Mucosa of descending colon (tissue), 3 donors: ENCODE measurements at regions not wholly inside any gene's neighbourhood (a gene's known extent, or its start where the extent isn't known, plus 50 kb on each side); places are given as distances from the start of the nearest gene placed in this dataset.
A peak's percentile ranks its signal among the peaks of the same experiment; 100 is the strongest.
"Not testable (repeated sequence)": the region's sequence is repeated elsewhere in the genome, so short reads cannot be mapped to it uniquely, and the experiment has no call there.

ENCODE experiments used
- ATAC-seq: fragments of 200-7000 bp; cut with Tn5 transposase; one replicate; pipeline ENCODE4 v1.9.1; 2020; ENCODE audit warnings: mild to moderate bottlenecking, moderate library complexity
- DNase-seq, 3 donors: peaks; one replicate each; pipeline ENCODE4 v3.0.0-alpha.2; 2020
- H3K36me3 ChIP-seq: fragments of 200-600 bp; one replicate; pipeline ENCODE4 v1.8.0; 2021; ENCODE audit warnings: low read depth, mild to moderate bottlenecking
- H3K4me1 ChIP-seq: fragments of 200-600 bp; one replicate; pipeline ENCODE4 v1.8.0; 2021; ENCODE audit warnings: low read depth, mild to moderate bottlenecking
- H3K4me3 ChIP-seq: fragments of 200-600 bp; one replicate; pipeline ENCODE4 v1.8.0; 2021; ENCODE audit warnings: mild to moderate bottlenecking
- H3K9me3 ChIP-seq: fragments of 200-600 bp; one replicate; pipeline ENCODE4 v1.8.0; 2021; ENCODE audit warnings: mild to moderate bottlenecking
- CTCF ChIP-seq: fragments of 200-600 bp; IDR thresholded peaks from one replicate; pipeline ENCODE4 v1.8.0; 2022; ENCODE audit warnings: antibody characterized with exemption, mild to moderate bottlenecking
- intact Hi-C, 2 donors: fragments of 100-400 bp; cut with DNase I in 1 of 2; cut with micrococcal nuclease in 1 of 2; formaldehyde crosslinking; loops; one replicate each; pipeline versions ENCODE4 v1.11.0 to v1.11.1; 2022; cut with DNase I, micrococcal nuclease
- donor health status: DM: no; HTN: no; CAD: no; lungs with moderate emphysema.
- donor health status: DM: no; HTN: no; CAD: no.
- donor health status: DM: no; HTN: yes; CAD: no.

- no peak overlapping the region for H3K4me3 ChIP-seq
- no peaks in the 10 kb centered on the region for H3K36me3 ChIP-seq
- DNase-seq, result no peak
- TF ChIP-seq CTCF, result no peak
- no peak for ATAC-seq
- intact Hi-C loops, result no loop called here
- H3K9me3 ChIP-seq, result peaks cover 14% of the 10 kb centered on the region
- H3K4me1 ChIP-seq, result no peaks in the 10 kb centered on the region
Observed at GRCh38 chr12:131399000-131399399, 311.9 kb upstream of the SFSWAP start.

- DNase-seq, H3K4me1 ChIP-seq, H3K36me3 ChIP-seq, H3K4me3 ChIP-seq, ATAC-seq, intact Hi-C loops: not testable (repeated sequence)
- peaks cover 14% of the 10 kb centered on the region for H3K9me3 ChIP-seq
Observed at GRCh38 chr12:131400668-131401294, 310.1 kb upstream of the SFSWAP start.

GRCh38 chr12:131401907-131402633 lies 308.8 kb upstream of the SFSWAP start:
- DNase-seq, H3K4me1 ChIP-seq, H3K36me3 ChIP-seq, intact Hi-C loops, H3K9me3 ChIP-seq, H3K4me3 ChIP-seq: not testable (repeated sequence)
- peak; percentile 48 for ATAC-seq

GRCh38 chr12:131402781-131403396 lies 308.0 kb upstream of the SFSWAP start:
- Histone ChIP-seq H3K4me3 (no peak overlapping the region), H3K4me1 (no peaks in the 10 kb centered on the region), H3K36me3 (no peaks in the 10 kb centered on the region), H3K9me3 (peaks cover under 1% of the 10 kb centered on the region)
- no peak for TF ChIP-seq CTCF
- intact Hi-C loops, result no loop called here
- DNase-seq, result no peak
- no peak for ATAC-seq

- TF ChIP-seq CTCF, result no peak
- DNase-seq, result no peak
- ATAC-seq, result no peak
- Histone ChIP-seq H3K36me3 (no peaks in the 10 kb centered on the region), H3K9me3 (no peaks in the 10 kb centered on the region), H3K4me3 (no peak overlapping the region), H3K4me1 (no peaks in the 10 kb centered on the region)
- intact Hi-C loops, result no loop called here
Observed at GRCh38 chr12:131403676-131404075, 307.2 kb upstream of the SFSWAP start.

GRCh38 chr12:131404705-131405104 lies 306.2 kb upstream of the SFSWAP start:
- ATAC-seq (no peak), DNase-seq (no peak)
- H3K36me3 ChIP-seq, result no peaks in the 10 kb centered on the region
- no peaks in the 10 kb centered on the region for H3K9me3 ChIP-seq
- H3K4me1 ChIP-seq, result no peaks in the 10 kb centered on the region
- intact Hi-C loops, result no loop called here
- H3K4me3 ChIP-seq, result no peak overlapping the region
- no peak for TF ChIP-seq CTCF
